ENCODE measurements at regions not wholly inside any gene's neighbourhood (a gene's known extent, or its start where the extent isn't known, plus 50 kb on each side); places are given as distances from the start of the nearest gene placed in this dataset.

GRCh38 chr15:98394546-98394945 lies 253.8 kb upstream of the IGF1R start:
- no peak overlapping the region for H3K4me3 ChIP-seq (replicated peaks in 1 of 2; ENCODE audit: low read depth in 1 of 2, low read length in 2 of 2)
- no peak overlapping the region for H2AFZ ChIP-seq (ENCODE audit: low read depth, low read length, poor library complexity, severe bottlenecking)
- H3K79me2 ChIP-seq (ENCODE audit: insufficient read depth, low read length): no peaks in the 10 kb centered on the region
- TF ChIP-seq POLR2A (IDR thresholded peaks at IDR 0.05; ENCODE audit: borderline replicate concordance, extremely low read depth, insufficient read depth, insufficient read length) (no peak), RAD21 (IDR thresholded peaks at IDR 0.05; ENCODE audit: low read depth) (no peak), REST (IDR thresholded peaks at IDR 0.05; ENCODE audit: low read depth) (no peak), CEBPB (IDR thresholded peaks at IDR 0.05; ENCODE audit: low read depth) (no peak), EZH2 (IDR thresholded peaks at IDR 0.05) (no peak), ZNF274 (IDR thresholded peaks at IDR 0.05; ENCODE audit: low read depth, low read length) (no peak), POLR2AphosphoS5 (IDR thresholded peaks at IDR 0.05; ENCODE audit: low read depth, low read length) (no peak)
- H3K4me2 ChIP-seq (ENCODE audit: low read length): no peak overlapping the region
- ChIA-PET CTCF (no interaction called here), RAD21 (ENCODE audit: low non-redundant PET in 1 of 2, low total read pairs in 2 of 2, uncharacterized antibody in 2 of 2, unreplicated experiment in 2 of 2) (no interaction called here), POLR2A (no interaction called here)
- H3K9me2 ChIP-seq (ENCODE audit: insufficient read depth): no peaks in the 10 kb centered on the region
- no peaks in the 10 kb centered on the region for H3K9me3 ChIP-seq (ENCODE audit: control insufficient read depth in 1 of 2, insufficient read depth in 1 of 2, low read depth in 1 of 2, low read length in 2 of 2)
- intact Hi-C loops (cut with micrococcal nuclease): no loop called here
- no peaks in the 10 kb centered on the region for H3K4me1 ChIP-seq (ENCODE audit: control insufficient read depth in 1 of 2, insufficient read depth in 2 of 2, low read length in 2 of 2)
- BruUV-seq (replicated peaks): no TSS peak
- no peak overlapping the region for H3K9ac ChIP-seq (ENCODE audit: low read length)
- peaks cover 31% of the 10 kb centered on the region; the same call in 1 of the 2 replicates for H3K27me3 ChIP-seq (ENCODE audit: insufficient read depth, low read length)
- ATAC-seq: no peak
- DNase-seq (ENCODE audit: low read depth, low spot score): no peak
- H3K36me3 ChIP-seq (ENCODE audit: control insufficient read depth in 1 of 2, insufficient read depth in 2 of 2, low read length in 2 of 2): no peaks in the 10 kb centered on the region
- no peak overlapping the region for H3K27ac ChIP-seq (ENCODE audit: low read depth, low read length)
- no peaks in the 10 kb centered on the region for H4K20me1 ChIP-seq (ENCODE audit: insufficient read depth)
